ENCODE measurements at regions not wholly inside any gene's neighbourhood (a gene's known extent, or its start where the extent isn't known, plus 50 kb on each side); places are given as distances from the start of the nearest gene placed in this dataset.

DNA sequence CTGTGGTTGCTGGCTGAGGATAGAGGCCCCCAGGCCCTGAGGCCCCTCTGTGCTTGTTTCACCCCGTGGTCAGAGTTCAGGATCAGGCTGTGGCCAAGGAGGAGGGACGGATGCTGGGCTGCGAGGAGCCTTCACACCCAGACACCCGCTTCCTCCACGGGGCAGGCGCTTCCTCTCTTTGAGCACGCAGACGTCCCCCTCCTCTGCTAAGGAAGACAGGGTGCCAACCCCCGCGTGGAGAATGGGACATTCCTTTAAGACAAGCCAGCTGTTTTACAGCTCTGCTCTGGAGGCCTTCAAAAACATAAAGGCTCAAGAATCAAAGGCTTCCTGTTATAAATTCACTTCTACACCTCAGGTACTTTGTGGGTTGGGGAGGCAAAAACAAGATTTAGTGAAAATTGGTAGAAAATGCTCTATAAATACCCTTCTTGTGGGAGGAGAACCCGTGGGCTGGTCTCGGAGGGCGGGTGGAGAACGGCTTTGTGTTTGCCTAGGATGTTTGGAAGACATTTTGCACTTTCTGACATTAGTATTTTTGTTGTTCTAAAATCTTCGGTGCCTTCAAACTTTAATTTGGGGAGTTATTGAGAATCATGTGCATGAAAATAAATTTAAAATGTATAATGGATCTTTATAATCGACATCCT lies 60.8 kb upstream of the FOXF1 start:
- Histone ChIP-seq H3K27ac (ENCODE audit: low read length) (no peak overlapping the region), H3K9me3 (ENCODE audit: low read length) (no peaks in the 10 kb centered on the region; the same call in 1 of the 2 replicates), H3K36me3 (ENCODE audit: insufficient read depth, low read length) (no peaks in the 10 kb centered on the region), H4K20me1 (ENCODE audit: insufficient read depth, low read depth, low read length) (no peaks in the 10 kb centered on the region), H3K4me1 (ENCODE audit: low read length) (no peaks in the 10 kb centered on the region), H3K27me3 (ENCODE audit: low read length) (no peaks in the 10 kb centered on the region), H3K9ac (ENCODE audit: low read length) (no peak overlapping the region), H3K4me3 (ENCODE audit: low read length) (no peak overlapping the region), H3K4me2 (ENCODE audit: low read depth, low read length, poor library complexity, severe bottlenecking) (no peak overlapping the region), H3K79me2 (ENCODE audit: low read length) (no peaks in the 10 kb centered on the region), H2AFZ (ENCODE audit: low read length) (no peak overlapping the region), H3K9me2 (replicated peaks; ENCODE audit: insufficient read depth, low read length) (no peaks in the 10 kb centered on the region)
- DNase-seq, result no peak

DNA sequence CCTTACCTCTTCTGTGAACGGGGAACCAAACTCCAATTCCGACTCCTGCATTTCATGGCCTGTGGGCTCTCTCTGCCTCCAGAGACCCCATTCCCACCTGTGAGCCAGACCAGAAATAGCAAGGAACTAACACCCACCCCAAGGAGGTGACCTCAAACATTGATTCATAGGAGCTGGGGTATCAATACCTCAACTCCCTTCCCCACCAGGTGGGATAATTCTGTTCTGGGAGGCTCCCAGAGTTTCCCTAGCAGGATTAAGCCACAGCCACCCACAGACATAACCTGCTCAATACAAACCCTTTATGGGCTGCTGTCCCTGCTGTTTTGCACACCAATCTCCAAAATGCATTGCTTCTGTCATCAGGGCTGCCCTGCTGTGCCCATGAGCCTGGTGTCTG lies 59.6 kb upstream of the FOXF1 start:
- H3K9ac ChIP-seq (ENCODE audit: low read length), result no peak overlapping the region
- DNase-seq, result no peak
- H3K27me3 ChIP-seq (ENCODE audit: low read length), result no peaks in the 10 kb centered on the region
- H3K79me2 ChIP-seq (ENCODE audit: low read length), result no peaks in the 10 kb centered on the region
- no peak overlapping the region for H3K4me3 ChIP-seq (ENCODE audit: low read length)
- H3K9me2 ChIP-seq (replicated peaks; ENCODE audit: insufficient read depth, low read length), result no peaks in the 10 kb centered on the region
- H2AFZ ChIP-seq (ENCODE audit: low read length), result no peak overlapping the region
- H4K20me1 ChIP-seq (ENCODE audit: insufficient read depth, low read depth, low read length), result no peaks in the 10 kb centered on the region
- no peak overlapping the region for H3K4me2 ChIP-seq (ENCODE audit: low read depth, low read length, poor library complexity, severe bottlenecking)
- no peaks in the 10 kb centered on the region for H3K4me1 ChIP-seq (ENCODE audit: low read length)
- no peak overlapping the region for H3K27ac ChIP-seq (ENCODE audit: low read length)
- no peaks in the 10 kb centered on the region for H3K36me3 ChIP-seq (ENCODE audit: insufficient read depth, low read length)
- H3K9me3 ChIP-seq (ENCODE audit: low read length), result no peaks in the 10 kb centered on the region; the same call in 1 of the 2 replicates

DNA sequence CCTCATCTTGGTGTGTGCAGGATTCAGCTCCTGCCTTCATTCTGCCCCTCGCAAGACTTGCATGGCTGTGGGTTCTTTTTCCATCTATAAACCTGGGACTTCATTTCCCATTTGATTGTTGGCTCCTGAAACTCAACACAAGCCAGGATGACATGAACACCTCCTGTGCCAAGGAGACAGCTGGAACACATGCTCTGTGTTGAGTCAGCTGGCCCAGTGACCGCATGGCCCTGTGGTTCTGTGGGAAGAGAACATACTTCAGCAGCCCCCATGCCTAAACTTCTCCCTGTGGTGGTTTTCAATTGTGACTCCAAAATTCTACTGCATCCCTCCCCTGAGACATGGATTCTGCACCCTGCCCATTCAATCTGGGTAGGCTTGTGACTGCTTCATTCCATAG lies 57.9 kb upstream of the FOXF1 start:
- H3K27me3 ChIP-seq (ENCODE audit: low read length), result no peaks in the 10 kb centered on the region
- H3K9ac ChIP-seq (ENCODE audit: low read length), result no peak overlapping the region
- H3K27ac ChIP-seq (ENCODE audit: low read length), result no peak overlapping the region
- DNase-seq, result no peak
- no peaks in the 10 kb centered on the region for H3K79me2 ChIP-seq (ENCODE audit: low read length)
- no peak overlapping the region for H3K4me3 ChIP-seq (ENCODE audit: low read length)
- no peaks in the 10 kb centered on the region for H3K9me2 ChIP-seq (replicated peaks; ENCODE audit: insufficient read depth, low read length)
- H4K20me1 ChIP-seq (ENCODE audit: insufficient read depth, low read depth, low read length), result no peaks in the 10 kb centered on the region
- no peak overlapping the region for H3K4me2 ChIP-seq (ENCODE audit: low read depth, low read length, poor library complexity, severe bottlenecking)
- H3K4me1 ChIP-seq (ENCODE audit: low read length), result no peaks in the 10 kb centered on the region
- H3K36me3 ChIP-seq (ENCODE audit: insufficient read depth, low read length), result no peaks in the 10 kb centered on the region
- no peaks in the 10 kb centered on the region; the same call in 1 of the 2 replicates for H3K9me3 ChIP-seq (ENCODE audit: low read length)
- no peak overlapping the region for H2AFZ ChIP-seq (ENCODE audit: low read length)

DNA sequence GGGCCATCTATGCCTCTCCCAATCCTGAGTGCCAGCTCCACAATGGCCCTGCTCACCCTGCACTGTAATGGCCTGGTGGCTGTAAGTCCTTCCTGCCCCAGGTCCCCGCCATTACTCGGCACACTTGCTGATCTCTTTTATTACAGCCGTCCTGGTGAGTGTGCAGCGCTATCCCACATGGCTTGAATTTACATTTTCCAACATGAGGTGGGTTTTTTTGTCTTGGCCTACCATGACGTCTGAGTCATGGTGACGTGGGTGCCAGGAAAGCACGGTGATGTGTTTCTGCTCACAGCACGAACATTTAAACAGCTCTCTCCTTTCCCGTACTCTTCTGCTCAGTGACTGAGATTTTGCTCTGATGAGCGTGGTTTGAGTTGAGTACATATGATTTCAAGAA lies 55.2 kb upstream of the FOXF1 start:
- H3K9me3 ChIP-seq (ENCODE audit: low read length), result no peaks in the 10 kb centered on the region
- no peaks in the 10 kb centered on the region for H3K27me3 ChIP-seq (ENCODE audit: low read length)
- H2AFZ ChIP-seq (ENCODE audit: low read length), result no peak overlapping the region
- H3K4me3 ChIP-seq (ENCODE audit: low read length), result no peak overlapping the region
- H3K4me1 ChIP-seq (ENCODE audit: low read length), result no peaks in the 10 kb centered on the region
- no peaks in the 10 kb centered on the region for H3K36me3 ChIP-seq (ENCODE audit: insufficient read depth, low read length)
- no peaks in the 10 kb centered on the region for H3K79me2 ChIP-seq (ENCODE audit: low read length)
- no peak overlapping the region for H3K27ac ChIP-seq (ENCODE audit: low read length)
- no peaks in the 10 kb centered on the region for H4K20me1 ChIP-seq (ENCODE audit: insufficient read depth, low read depth, low read length)
- H3K4me2 ChIP-seq (ENCODE audit: low read depth, low read length, poor library complexity, severe bottlenecking), result no peak overlapping the region
- no peak for DNase-seq
- H3K9me2 ChIP-seq (replicated peaks; ENCODE audit: insufficient read depth, low read length), result no peaks in the 10 kb centered on the region
- no peak overlapping the region for H3K9ac ChIP-seq (ENCODE audit: low read length)

DNA sequence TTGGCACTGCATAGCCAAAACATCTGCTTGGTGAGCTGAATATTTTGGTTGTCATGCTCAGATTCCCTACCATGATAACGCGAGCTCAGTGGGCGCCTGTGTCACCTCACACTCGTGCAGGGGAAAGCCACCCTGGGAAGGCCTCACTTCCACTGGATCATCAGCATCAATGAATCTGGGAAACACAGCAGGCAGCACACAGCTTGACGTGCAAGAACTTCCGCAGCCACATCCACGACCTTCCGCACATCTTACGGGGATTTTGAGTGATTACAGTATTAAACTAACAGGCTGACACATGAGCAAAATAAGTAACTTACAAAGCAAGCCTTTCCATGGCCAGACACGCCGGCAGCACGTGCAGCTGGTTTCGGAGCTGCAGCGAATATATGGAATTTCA lies 54.7 kb upstream of the FOXF1 start:
- Histone ChIP-seq H3K4me1 (ENCODE audit: low read length) (no peaks in the 10 kb centered on the region), H3K27ac (ENCODE audit: low read length) (no peak overlapping the region), H3K4me2 (ENCODE audit: low read depth, low read length, poor library complexity, severe bottlenecking) (no peak overlapping the region), H3K4me3 (ENCODE audit: low read length) (no peak overlapping the region), H3K36me3 (ENCODE audit: insufficient read depth, low read length) (no peaks in the 10 kb centered on the region), H3K27me3 (ENCODE audit: low read length) (no peaks in the 10 kb centered on the region), H4K20me1 (ENCODE audit: insufficient read depth, low read depth, low read length) (no peaks in the 10 kb centered on the region), H3K9ac (ENCODE audit: low read length) (no peak overlapping the region), H2AFZ (ENCODE audit: low read length) (no peak overlapping the region), H3K9me3 (ENCODE audit: low read length) (no peaks in the 10 kb centered on the region), H3K79me2 (ENCODE audit: low read length) (no peaks in the 10 kb centered on the region), H3K9me2 (replicated peaks; ENCODE audit: insufficient read depth, low read length) (no peaks in the 10 kb centered on the region)
- DNase-seq, result no peak

DNA sequence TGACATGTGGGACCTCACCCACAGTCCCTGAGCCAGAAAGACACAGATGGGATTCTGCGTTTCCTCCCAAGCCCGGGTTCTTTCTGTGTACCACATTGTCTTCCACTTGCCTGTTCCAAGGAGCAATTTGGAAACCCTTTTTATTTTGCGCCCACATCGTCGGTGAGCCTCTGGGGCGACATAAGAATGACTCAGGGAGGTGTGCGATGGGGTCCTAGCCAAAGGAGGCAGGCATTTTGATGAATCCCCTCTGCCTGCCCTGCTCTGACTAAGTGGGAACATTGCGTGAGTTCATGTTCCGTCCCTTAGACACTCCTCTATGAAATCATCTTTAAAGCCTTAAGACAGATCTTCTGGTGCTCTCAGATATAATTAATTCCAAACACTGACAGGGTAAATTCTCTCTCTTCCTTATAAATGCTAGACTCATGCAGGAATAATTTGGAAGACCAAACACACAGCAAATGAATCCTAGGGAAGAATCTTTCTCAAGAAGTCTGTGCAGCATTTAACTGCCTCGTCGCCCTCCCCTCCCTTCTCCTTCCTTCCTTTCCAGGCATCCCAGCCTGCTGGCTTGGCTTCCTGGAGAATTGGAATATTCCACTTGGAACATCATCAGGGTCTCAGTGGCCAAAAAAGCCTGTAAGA lies 52.7 kb upstream of the FOXF1 start:
- no peak overlapping the region for H3K9ac ChIP-seq (ENCODE audit: low read length)
- H3K36me3 ChIP-seq (ENCODE audit: insufficient read depth, low read length), result no peaks in the 10 kb centered on the region
- H2AFZ ChIP-seq (ENCODE audit: low read length), result no peak overlapping the region
- H4K20me1 ChIP-seq (ENCODE audit: insufficient read depth, low read depth, low read length), result no peaks in the 10 kb centered on the region
- peaks cover 7% of the 10 kb centered on the region; the same call in 1 of the 2 replicates for H3K9me3 ChIP-seq (ENCODE audit: low read length)
- H3K27me3 ChIP-seq (ENCODE audit: low read length), result no peaks in the 10 kb centered on the region
- no peak for DNase-seq
- H3K9me2 ChIP-seq (replicated peaks; ENCODE audit: insufficient read depth, low read length), result no peaks in the 10 kb centered on the region
- no peaks in the 10 kb centered on the region for H3K4me1 ChIP-seq (ENCODE audit: low read length)
- no peak overlapping the region for H3K4me3 ChIP-seq (ENCODE audit: low read length)
- no peak overlapping the region for H3K4me2 ChIP-seq (ENCODE audit: low read depth, low read length, poor library complexity, severe bottlenecking)
- H3K79me2 ChIP-seq (ENCODE audit: low read length), result no peaks in the 10 kb centered on the region
- no peak overlapping the region for H3K27ac ChIP-seq (ENCODE audit: low read length)

DNA sequence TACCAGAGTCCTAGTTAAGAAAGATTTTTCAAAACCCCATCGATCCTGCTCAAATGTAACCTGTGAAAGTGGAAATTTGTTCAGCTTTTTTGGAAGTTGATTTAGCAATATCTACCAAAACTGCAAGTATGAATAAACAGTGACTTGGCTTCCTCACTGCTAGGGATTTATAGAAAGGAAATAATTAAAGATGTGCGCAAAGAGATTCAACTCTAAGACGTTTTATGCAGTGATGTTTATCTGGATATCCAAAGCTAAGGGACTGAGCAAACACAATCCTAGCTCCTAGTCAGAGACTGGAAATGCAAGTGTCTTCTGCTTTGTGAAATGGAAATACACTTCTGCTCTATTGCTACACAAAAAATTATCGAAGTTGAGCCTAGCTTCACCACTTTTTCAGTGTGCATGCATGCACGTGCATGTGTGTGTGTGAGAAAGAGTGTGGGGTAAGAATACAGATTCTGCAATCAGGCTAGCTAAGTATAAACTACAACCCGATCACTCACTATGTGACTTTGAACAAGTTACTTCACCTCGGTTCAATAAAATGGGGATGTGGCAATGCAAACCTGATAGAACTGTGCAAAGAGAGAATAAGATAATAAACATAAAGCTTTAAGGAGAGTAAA lies 52.1 kb upstream of the FOXF1 start:
- H3K4me1 ChIP-seq (ENCODE audit: low read length), result no peaks in the 10 kb centered on the region
- no peaks in the 10 kb centered on the region for H3K36me3 ChIP-seq (ENCODE audit: insufficient read depth, low read length)
- no peak overlapping the region for H2AFZ ChIP-seq (ENCODE audit: low read length)
- H3K4me2 ChIP-seq (ENCODE audit: low read depth, low read length, poor library complexity, severe bottlenecking), result no peak overlapping the region
- H3K27me3 ChIP-seq (ENCODE audit: low read length), result no peaks in the 10 kb centered on the region
- H4K20me1 ChIP-seq (ENCODE audit: insufficient read depth, low read depth, low read length), result no peaks in the 10 kb centered on the region
- H3K9ac ChIP-seq (ENCODE audit: low read length), result no peak overlapping the region
- no peaks in the 10 kb centered on the region for H3K79me2 ChIP-seq (ENCODE audit: low read length)
- peaks cover 9% of the 10 kb centered on the region for H3K9me3 ChIP-seq (ENCODE audit: low read length)
- H3K4me3 ChIP-seq (ENCODE audit: low read length), result no peak overlapping the region
- no peaks in the 10 kb centered on the region for H3K9me2 ChIP-seq (replicated peaks; ENCODE audit: insufficient read depth, low read length)
- DNase-seq, result no peak
- H3K27ac ChIP-seq (ENCODE audit: low read length), result no peak overlapping the region

DNA sequence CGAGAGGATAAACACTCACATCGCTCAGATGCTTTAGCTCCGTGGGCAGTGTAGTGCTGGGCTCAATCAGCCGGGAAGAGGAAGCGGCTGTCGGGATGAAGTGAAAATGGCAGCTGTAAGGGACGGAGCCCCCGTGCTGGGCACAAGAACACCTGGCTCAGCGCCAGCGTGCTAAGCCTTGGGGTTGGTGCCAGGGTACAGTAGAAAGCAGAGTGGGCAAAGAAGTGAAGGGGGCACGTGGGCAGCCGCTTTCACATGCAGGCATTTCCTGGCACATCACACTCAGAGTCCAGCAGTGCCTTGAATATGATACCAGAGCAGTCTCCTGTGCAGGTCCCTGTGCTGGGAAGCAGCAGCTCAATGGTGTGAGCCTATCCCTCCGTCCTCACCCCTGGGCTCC lies 51.1 kb upstream of the FOXF1 start:
- H3K4me2 ChIP-seq (ENCODE audit: low read depth, low read length, poor library complexity, severe bottlenecking), result no peak overlapping the region
- DNase-seq, result no peak
- peaks cover 19% of the 10 kb centered on the region for H3K9me3 ChIP-seq (ENCODE audit: low read length)
- H3K27ac ChIP-seq (ENCODE audit: low read length), result no peak overlapping the region
- H3K36me3 ChIP-seq (ENCODE audit: insufficient read depth, low read length), result no peaks in the 10 kb centered on the region
- no peak overlapping the region for H2AFZ ChIP-seq (ENCODE audit: low read length)
- no peaks in the 10 kb centered on the region for H3K27me3 ChIP-seq (ENCODE audit: low read length)
- no peaks in the 10 kb centered on the region for H3K4me1 ChIP-seq (ENCODE audit: low read length)
- no peaks in the 10 kb centered on the region for H3K79me2 ChIP-seq (ENCODE audit: low read length)
- H3K9me2 ChIP-seq (replicated peaks; ENCODE audit: insufficient read depth, low read length), result no peaks in the 10 kb centered on the region
- H3K9ac ChIP-seq (ENCODE audit: low read length), result no peak overlapping the region
- no peaks in the 10 kb centered on the region for H4K20me1 ChIP-seq (ENCODE audit: insufficient read depth, low read depth, low read length)
- H3K4me3 ChIP-seq (ENCODE audit: low read length), result no peak overlapping the region
